HL-60 (cell line): ENCODE measurements at regions not wholly inside any gene's neighbourhood (a gene's known extent, or its start where the extent isn't known, plus 50 kb on each side); places are given as distances from the start of the nearest gene placed in this dataset.

Experiments used
- CTCF ChIP-seq: IDR thresholded peaks from one replicate; pipeline ENCODE4 v1.5.1; 2011; ENCODE audit warnings: low read length, control low read depth, inconsistent platforms; ENCODE audit not compliant: insufficient read depth
- GABPA ChIP-seq: IDR thresholded peaks from 2 replicates; pipeline ENCODE4 v1.6.1; 2012; ENCODE audit warnings: low read depth
- POLR2AphosphoS5 ChIP-seq: IDR thresholded peaks from 2 replicates; pipeline ENCODE4 v1.6.1; 2012; ENCODE audit warnings: low read depth
- SPI1 ChIP-seq: IDR thresholded peaks from 2 replicates; pipeline ENCODE4 v1.6.1; 2012; ENCODE audit warnings: low read depth, mild to moderate bottlenecking, borderline replicate concordance

GRCh38 chr2:16160281-16161084 lies 220.1 kb downstream of the MYCN start:
- TF ChIP-seq CTCF = no peak
- no peak for TF ChIP-seq POLR2AphosphoS5
- TF ChIP-seq GABPA = no peak
- TF ChIP-seq SPI1 = no peak
